Upper lobe of left lung (tissue), 6 donors: ENCODE measurements at regions not wholly inside any gene's neighbourhood (a gene's known extent, or its start where the extent isn't known, plus 50 kb on each side); places are given as distances from the start of the nearest gene placed in this dataset.

Source experiments
- ATAC-seq, 2 donors: fragments of 200-7000 bp; cut with Tn5 transposase; one replicate each; pipeline ENCODE4 v1.9.1; 2022; ENCODE audit warnings: mild to moderate bottlenecking in 2 of 2, moderate library complexity in 2 of 2; ENCODE audit not compliant: low FRiP score in 2 of 2
- DNase-seq, 2 donors: peaks; one replicate each; pipeline ENCODE4 v3.0.0-alpha.2; 2019 to 2020
- H3K27ac ChIP-seq, 4 donors: fragments of 200-600 bp; sonication (generic); one replicate each; pipeline ENCODE4 v1.5.1; 2016 to 2019
- H3K27me3 ChIP-seq, 4 donors: fragments of 200-600 bp; sonication (generic); one replicate each; pipeline ENCODE4 v1.5.1; 2017 to 2019
- H3K36me3 ChIP-seq, 4 donors: fragments of 200-600 bp; sonication (generic); one replicate each; pipeline ENCODE4 v1.5.1; 2016 to 2019
- H3K4me1 ChIP-seq, 4 donors: fragments of 200-600 bp; sonication (generic); one replicate each; pipeline ENCODE4 v1.5.1; 2018 to 2019
- H3K4me3 ChIP-seq, 4 donors: fragments of 200-600 bp; sonication (generic); one replicate each; pipeline ENCODE4 v1.5.1; 2017 to 2019; ENCODE audit warnings: mild to moderate bottlenecking in 2 of 4, moderate library complexity in 1 of 4
- H3K9me3 ChIP-seq, 4 donors: fragments of 200-600 bp; sonication (generic); one replicate each; pipeline ENCODE4 v1.5.1; 2018 to 2019
- CTCF ChIP-seq, 6 experiments: fragments of 450-650 bp in 4 of 6; fragments of 200-600 bp in 2 of 6; sonication (generic) in 2 of 6; IDR thresholded peaks; one replicate each; pipeline ENCODE4 v1.5.1; 2016 to 2019; ENCODE audit warnings: antibody characterized with exemption in 6 of 6
- EP300 ChIP-seq, 4 donors: sonication (generic); formaldehyde crosslinking; IDR thresholded peaks; one replicate each; pipeline ENCODE4 v1.5.1; 2017; ENCODE audit warnings: antibody characterized with exemption in 4 of 4, control low read depth in 2 of 4
- POLR2A ChIP-seq, 4 donors: fragments of 450-650 bp; IDR thresholded peaks; one replicate each; pipeline ENCODE4 v1.5.1; 2016 to 2017; ENCODE audit warnings: antibody characterized with exemption in 4 of 4, mild to moderate bottlenecking in 2 of 4
- POLR2AphosphoS5 ChIP-seq, 2 donors: sonication (generic); formaldehyde crosslinking; IDR thresholded peaks; one replicate each; pipeline ENCODE4 v1.5.1; 2017; ENCODE audit warnings: antibody characterized with exemption in 2 of 2
- WGBS, 2 donors: methylation state at CpG; one replicate each; pipeline ENCODE4 v1.1.5; 2017 to 2018; 5-methylcytosine and 5-hydroxymethylcytosine counted together
- donor health status: DM: no; HTN: no; CAD: no; lungs with moderate emphysema.
- donor health status: DM: no; HTN: yes; CAD: no; lungs with severe emphysema.

- Histone ChIP-seq H3K27ac (no peak overlapping the region), H3K4me1 (no peaks in the 10 kb centered on the region), H3K4me3 (no peak overlapping the region), H3K36me3 (no peaks in the 10 kb centered on the region), H3K9me3 (no peaks in the 10 kb centered on the region), H3K27me3 (no peaks in the 10 kb centered on the region)
- ATAC-seq = no peak
- DNase-seq = no peak
- TF ChIP-seq CTCF (IDR thresholded peaks at IDR 0.05) (no peak), POLR2A (IDR thresholded peaks at IDR 0.05) (no peak), EP300 (IDR thresholded peaks at IDR 0.05) (no peak), POLR2AphosphoS5 (IDR thresholded peaks at IDR 0.05) (no peak)
- 62 to 64% methylated on average over 2 of the region's 2 CpGs for WGBS, 2 donors
Observed at GRCh38 chr10:9636216-9636615, 1381.5 kb upstream of the CELF2 start.

- Histone ChIP-seq H3K9me3 (no peaks in the 10 kb centered on the region), H3K36me3 (no peaks in the 10 kb centered on the region), H3K27me3 (no peaks in the 10 kb centered on the region), H3K4me1 (no peaks in the 10 kb centered on the region), H3K4me3 (no peak overlapping the region), H3K27ac (no peak overlapping the region)
- DNase-seq = no peak
- TF ChIP-seq EP300 (IDR thresholded peaks at IDR 0.05) = no peak
- no peak for TF ChIP-seq CTCF (IDR thresholded peaks at IDR 0.05)
- no peak for TF ChIP-seq POLR2A (IDR thresholded peaks at IDR 0.05)
- TF ChIP-seq POLR2AphosphoS5 (IDR thresholded peaks at IDR 0.05) = no peak
- no peak for ATAC-seq
- 58 to 62% methylated on average over 1 of the region's 1 CpG for WGBS, 2 donors
Observed at GRCh38 chr10:9643782-9644181, 1373.9 kb upstream of the CELF2 start.

GRCh38 chr10:9645404-9645803 lies 1372.3 kb upstream of the CELF2 start:
- H3K27ac ChIP-seq = no peak overlapping the region
- WGBS, 2 donors = 85 to 94% methylated on average over 3 of the region's 3 CpGs
- TF ChIP-seq POLR2A (IDR thresholded peaks at IDR 0.05) (no peak), CTCF (IDR thresholded peaks at IDR 0.05) (no peak), EP300 (IDR thresholded peaks at IDR 0.05) (no peak), POLR2AphosphoS5 (IDR thresholded peaks at IDR 0.05) (no peak)
- H3K36me3 ChIP-seq = no peaks in the 10 kb centered on the region
- DNase-seq (no peak), ATAC-seq (no peak)
- no peaks in the 10 kb centered on the region for H3K4me1 ChIP-seq
- no peaks in the 10 kb centered on the region for H3K27me3 ChIP-seq
- no peaks in the 10 kb centered on the region for H3K9me3 ChIP-seq
- no peak overlapping the region for H3K4me3 ChIP-seq

- Histone ChIP-seq H3K27me3 (no peaks in the 10 kb centered on the region), H3K4me3 (no peak overlapping the region), H3K4me1 (no peaks in the 10 kb centered on the region), H3K27ac (no peak overlapping the region), H3K9me3 (no peaks in the 10 kb centered on the region), H3K36me3 (no peaks in the 10 kb centered on the region)
- DNase-seq (no peak), ATAC-seq (no peak)
- WGBS, 2 donors = 78 to 89% methylated on average over 2 of the region's 2 CpGs
- no peak for TF ChIP-seq POLR2AphosphoS5 (IDR thresholded peaks at IDR 0.05)
- no peak for TF ChIP-seq CTCF (IDR thresholded peaks at IDR 0.05)
- TF ChIP-seq POLR2A (IDR thresholded peaks at IDR 0.05) = no peak
- TF ChIP-seq EP300 (IDR thresholded peaks at IDR 0.05) = no peak
Observed at GRCh38 chr10:9645928-9646600, 1371.6 kb upstream of the CELF2 start.

- H3K27ac ChIP-seq = no peak overlapping the region
- ATAC-seq (no peak), DNase-seq (no peak)
- H3K4me3 ChIP-seq = no peak overlapping the region
- WGBS, 2 donors = 82 to 85% methylated on average over 3 of the region's 3 CpGs
- H3K9me3 ChIP-seq = no peaks in the 10 kb centered on the region
- H3K4me1 ChIP-seq = no peaks in the 10 kb centered on the region
- TF ChIP-seq CTCF (IDR thresholded peaks at IDR 0.05) (no peak), EP300 (IDR thresholded peaks at IDR 0.05) (no peak), POLR2AphosphoS5 (IDR thresholded peaks at IDR 0.05) (no peak), POLR2A (IDR thresholded peaks at IDR 0.05) (no peak)
- H3K36me3 ChIP-seq = no peaks in the 10 kb centered on the region
- no peaks in the 10 kb centered on the region for H3K27me3 ChIP-seq
Observed at GRCh38 chr10:9654261-9654660, 1363.4 kb upstream of the CELF2 start.
